Uterus (tissue), 3 donors: ENCODE measurements at regions not wholly inside any gene's neighbourhood (a gene's known extent, or its start where the extent isn't known, plus 50 kb on each side); places are given as distances from the start of the nearest gene placed in this dataset.

Source experiments
- DNase-seq, 2 donors: peaks; one replicate each; pipeline ENCODE4 v3.0.0-alpha.2; 2019 to 2020
- H3K27ac ChIP-seq, 2 donors: fragments of 200-600 bp; sonication (generic); 1 replicate in 1 of 2; 2 replicates in 1 of 2; pipeline ENCODE4 v1.5.1; 2016 to 2018
- H3K27me3 ChIP-seq, 2 donors: fragments of 200-600 bp; sonication (generic); one replicate each; pipeline ENCODE4 v1.5.1; 2018 to 2019; ENCODE audit warnings: control low read depth in 1 of 2
- H3K36me3 ChIP-seq, 2 donors: fragments of 200-600 bp; sonication (generic); one replicate each; pipeline ENCODE4 v1.5.1; 2019; ENCODE audit warnings: control low read depth in 1 of 2
- H3K4me1 ChIP-seq, 2 donors: fragments of 200-600 bp; sonication (generic); one replicate each; pipeline ENCODE4 v1.5.1; 2018 to 2019; ENCODE audit warnings: control low read depth in 1 of 2
- H3K4me3 ChIP-seq, 2 donors: fragments of 200-600 bp; sonication (generic); 1 replicate in 1 of 2; 2 replicates in 1 of 2; pipeline ENCODE4 v1.5.1; 2018 to 2019; ENCODE audit warnings: mild to moderate bottlenecking in 1 of 2
- H3K9me3 ChIP-seq, 2 donors: fragments of 200-600 bp; sonication (generic); one replicate each; pipeline ENCODE4 v1.5.1; 2019; ENCODE audit warnings: control low read depth in 1 of 2
- CTCF ChIP-seq, 4 experiments: fragments of 200-600 bp in 2 of 4; fragments of 450-650 bp in 2 of 4; sonication (generic) in 2 of 4; IDR thresholded peaks; one replicate each; pipeline ENCODE4 v1.5.1; 2016 to 2019; ENCODE audit warnings: antibody characterized with exemption in 4 of 4, mild to moderate bottlenecking in 2 of 4, moderate library complexity in 1 of 4
- POLR2A ChIP-seq, 2 donors: fragments of 450-650 bp; IDR thresholded peaks; one replicate each; pipeline ENCODE4 v1.6.1; 2016; ENCODE audit warnings: antibody characterized with exemption in 2 of 2, mild to moderate bottlenecking in 1 of 2, moderate library complexity in 1 of 2
- intact Hi-C: fragments of 100-400 bp; cut with DNase I; formaldehyde crosslinking; loops from one replicate; pipeline ENCODE4 v1.15.1; 2023; ENCODE audit warnings: low total_unique reads
- donor health status: DM: yes; HTN: yes; CAD: no.

DNA sequence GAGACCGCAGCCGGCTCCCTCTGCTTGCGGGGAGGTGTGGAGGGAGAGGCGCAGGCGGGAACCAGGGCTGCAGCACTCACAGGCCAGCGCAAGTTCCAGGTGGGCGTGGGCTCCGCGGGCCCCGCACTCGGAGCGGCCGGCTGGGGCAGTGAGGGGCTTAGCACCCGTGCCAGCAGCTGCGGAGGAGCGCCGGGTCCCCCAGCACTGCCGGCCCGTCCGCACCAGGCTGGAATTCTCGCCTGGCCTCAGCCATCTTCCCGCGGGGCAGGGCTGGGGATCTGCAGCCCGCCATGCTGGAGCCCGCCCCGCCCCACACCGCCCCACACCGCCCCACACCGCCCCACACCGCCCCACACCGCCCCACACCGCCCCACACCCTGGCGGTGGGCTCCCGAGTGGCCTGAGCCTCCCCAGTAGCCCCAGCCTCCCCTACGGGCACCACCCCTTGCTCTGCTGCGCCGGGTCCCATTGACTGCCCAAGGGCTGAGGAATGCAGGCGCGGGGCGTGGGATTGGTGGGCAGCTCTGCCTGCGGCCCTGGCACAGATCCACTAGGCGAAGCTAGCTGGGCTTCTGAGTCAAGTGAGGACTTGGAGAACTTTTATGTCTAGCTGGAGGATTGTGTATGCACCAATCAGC lies 123.9 kb upstream of the MGAT5 start:
- no peak overlapping the region for H3K27ac ChIP-seq
- DNase-seq = no peak
- no peak for TF ChIP-seq POLR2A (IDR thresholded peaks at IDR 0.05)
- TF ChIP-seq CTCF (IDR thresholded peaks at IDR 0.05) = no peak
- H3K9me3 ChIP-seq = no peaks in the 10 kb centered on the region
- intact Hi-C loops = no loop called here
- H3K36me3 ChIP-seq = no peaks in the 10 kb centered on the region
- H3K4me3 ChIP-seq = no peak overlapping the region
- H3K4me1 ChIP-seq = no peaks in the 10 kb centered on the region
- H3K27me3 ChIP-seq = no peaks in the 10 kb centered on the region

GRCh38 chr2:134131681-134132489 lies 122.0 kb upstream of the MGAT5 start:
- H3K9me3 ChIP-seq = no peaks in the 10 kb centered on the region
- no peak for TF ChIP-seq POLR2A (IDR thresholded peaks at IDR 0.05)
- TF ChIP-seq CTCF (IDR thresholded peaks at IDR 0.05) = no peak
- intact Hi-C loops = no loop called here
- no peak overlapping the region for H3K4me3 ChIP-seq
- H3K36me3 ChIP-seq = no peaks in the 10 kb centered on the region
- H3K27ac ChIP-seq = no peak overlapping the region
- H3K4me1 ChIP-seq = no peaks in the 10 kb centered on the region
- H3K27me3 ChIP-seq = no peaks in the 10 kb centered on the region
- no peak for DNase-seq

DNA sequence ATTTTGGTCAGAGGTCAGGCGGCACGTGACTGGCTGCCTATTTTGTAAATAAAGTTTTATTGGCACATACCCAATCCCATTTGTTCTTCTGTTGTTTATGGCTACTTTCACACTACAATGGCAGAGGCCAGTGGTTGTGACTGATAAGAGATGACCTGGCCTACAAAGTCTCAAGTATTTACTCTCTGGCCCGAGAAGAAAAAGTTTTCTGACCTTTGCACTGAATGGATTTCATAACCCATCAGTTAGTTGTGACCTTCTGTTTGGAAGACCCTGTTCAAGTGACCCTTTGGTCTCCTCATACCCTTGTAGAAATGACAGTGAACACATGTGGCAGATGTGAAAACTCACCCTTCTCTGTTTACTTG lies 121.4 kb upstream of the MGAT5 start:
- TF ChIP-seq POLR2A (IDR thresholded peaks at IDR 0.05) (no peak), CTCF (IDR thresholded peaks at IDR 0.05) (no peak)
- intact Hi-C loops = no loop called here
- no peaks in the 10 kb centered on the region for H3K4me1 ChIP-seq

GRCh38 chr2:134133622-134134312 lies 120.1 kb upstream of the MGAT5 start:
- TF ChIP-seq CTCF (IDR thresholded peaks at IDR 0.05) = no peak
- no peak for TF ChIP-seq POLR2A (IDR thresholded peaks at IDR 0.05)
- no peak overlapping the region for H3K4me3 ChIP-seq
- H3K27ac ChIP-seq = no peak overlapping the region
- H3K36me3 ChIP-seq = no peaks in the 10 kb centered on the region
- H3K27me3 ChIP-seq = no peaks in the 10 kb centered on the region
- DNase-seq = no peak
- no peaks in the 10 kb centered on the region for H3K4me1 ChIP-seq
- intact Hi-C loops = no loop called here
- H3K9me3 ChIP-seq = no peaks in the 10 kb centered on the region

More for the DNA sequence above, 121.4 kb upstream of the MGAT5 start:
- no peaks in the 10 kb centered on the region for H3K36me3 ChIP-seq
- H3K27ac ChIP-seq = no peak overlapping the region
- DNase-seq = no peak
- H3K27me3 ChIP-seq = no peaks in the 10 kb centered on the region
- no peak overlapping the region for H3K4me3 ChIP-seq
- no peaks in the 10 kb centered on the region for H3K9me3 ChIP-seq

GRCh38 chr2:134134313-134134706 lies 119.6 kb upstream of the MGAT5 start:
- Histone ChIP-seq H3K4me3 (no peak overlapping the region), H3K27ac (no peak overlapping the region), H3K27me3 (no peaks in the 10 kb centered on the region), H3K4me1 (no peaks in the 10 kb centered on the region), H3K36me3 (no peaks in the 10 kb centered on the region), H3K9me3 (no peaks in the 10 kb centered on the region)
- intact Hi-C loops = no loop called here
- TF ChIP-seq CTCF (IDR thresholded peaks at IDR 0.05) (no peak), POLR2A (IDR thresholded peaks at IDR 0.05) (no peak)
- no peak for DNase-seq
